Neuronal stem cell (in vitro differentiated cells): ENCODE measurements at regions not wholly inside any gene's neighbourhood (a gene's known extent, or its start where the extent isn't known, plus 50 kb on each side); places are given as distances from the start of the nearest gene placed in this dataset.

Experiments
- DNase-seq: peaks from one replicate; pipeline ENCODE4 v3.0.0-alpha.2; 2013; ENCODE audit warnings: low spot score
- H2AFZ ChIP-seq: one replicate; pipeline ENCODE4 v1.6.1; 2013; ENCODE audit warnings: mild to moderate bottlenecking, low read length, inconsistent platforms
- H2AK5ac ChIP-seq: 2 replicates; pipeline ENCODE4 v1.6.1; 2013; ENCODE audit warnings: low read depth, mild to moderate bottlenecking, inconsistent platforms, low read length, moderate library complexity, mixed read lengths
- H2BK120ac ChIP-seq: 2 replicates; pipeline ENCODE4 v1.6.1; 2013; ENCODE audit warnings: low read depth, mild to moderate bottlenecking, inconsistent platforms, low read length, moderate library complexity, mixed read lengths
- H2BK12ac ChIP-seq: one replicate; pipeline ENCODE4 v1.6.1; 2013; ENCODE audit warnings: low read length, inconsistent platforms
- H2BK15ac ChIP-seq: 2 replicates; pipeline ENCODE4 v1.6.1; 2013; ENCODE audit warnings: mild to moderate bottlenecking, low read length, inconsistent platforms, mixed read lengths
- H2BK5ac ChIP-seq: one replicate; pipeline ENCODE4 v1.6.1; 2013; ENCODE audit warnings: inconsistent platforms, mild to moderate bottlenecking, low read length, moderate library complexity
- H3K14ac ChIP-seq: one replicate; pipeline ENCODE4 v1.6.1; 2013; ENCODE audit warnings: low read length, inconsistent platforms
- H3K18ac ChIP-seq: 2 replicates; pipeline ENCODE4 v1.6.1; 2013; ENCODE audit warnings: low read length, inconsistent platforms
- H3K23ac ChIP-seq: 2 replicates; pipeline ENCODE4 v1.6.1; 2013; ENCODE audit warnings: low read depth, mild to moderate bottlenecking, mixed read lengths, low read length, inconsistent platforms; ENCODE audit not compliant: poor library complexity
- H3K27ac ChIP-seq: replicated peaks from 3 replicates; pipeline ENCODE4 v1.5.1; 2013; ENCODE audit warnings: low read length, inconsistent platforms
- H3K27me3 ChIP-seq, 3 experiments: 2 replicates each; pipeline ENCODE4 v1.6.1; 2013; ENCODE audit warnings: low read length in 3 of 3, mild to moderate bottlenecking in 2 of 3, inconsistent platforms in 1 of 3, low read depth in 1 of 3, mixed read lengths in 1 of 3, moderate library complexity in 1 of 3; ENCODE audit not compliant: control insufficient read depth in 3 of 3, insufficient read depth in 3 of 3
- H3K36me3 ChIP-seq, 2 donors: replicated peaks in 1 of 2; 2 replicates each; pipeline ENCODE4 v1.6.1; 2013; ENCODE audit warnings: low read length in 2 of 2; ENCODE audit not compliant: control insufficient read depth in 2 of 2, insufficient read depth in 2 of 2
- H3K4ac ChIP-seq: 2 replicates; pipeline ENCODE4 v1.6.1; 2013; ENCODE audit warnings: inconsistent platforms, mild to moderate bottlenecking, low read length, moderate library complexity
- H3K4me1 ChIP-seq, 2 donors: 1 replicate in 1 of 2; 2 replicates in 1 of 2; pipeline ENCODE4 v1.6.1; 2013; ENCODE audit warnings: low read length in 2 of 2, low read depth in 1 of 2; ENCODE audit not compliant: control insufficient read depth in 2 of 2, insufficient read depth in 1 of 2
- H3K4me2 ChIP-seq: one replicate; pipeline ENCODE4 v1.6.1; 2013; ENCODE audit warnings: mild to moderate bottlenecking, low read length, inconsistent platforms; ENCODE audit not compliant: insufficient read depth, poor library complexity, severe bottlenecking
- H3K4me3 ChIP-seq, 2 donors: 2 replicates each; pipeline ENCODE4 v1.5.1; 2013; ENCODE audit warnings: low read length in 2 of 2, mild to moderate bottlenecking in 2 of 2, inconsistent platforms in 1 of 2, moderate library complexity in 1 of 2
- H3K79me1 ChIP-seq: one replicate; pipeline ENCODE4 v1.6.1; 2013; ENCODE audit warnings: low read depth, mild to moderate bottlenecking, inconsistent platforms, low read length, moderate library complexity
- H3K9ac ChIP-seq: one replicate; pipeline ENCODE4 v1.6.1; 2013; ENCODE audit warnings: mild to moderate bottlenecking, low read depth, low read length, inconsistent platforms; ENCODE audit not compliant: poor library complexity
- H3K9me3 ChIP-seq, 2 donors: replicated peaks in 1 of 2; 2 replicates each; pipeline versions ENCODE3 to v1.6.1; 2013; ENCODE audit warnings: low read length in 2 of 2, mild to moderate bottlenecking in 2 of 2, inconsistent platforms in 1 of 2, low read depth in 1 of 2, mixed read lengths in 1 of 2, moderate library complexity in 1 of 2; ENCODE audit not compliant: control insufficient read depth in 2 of 2, insufficient read depth in 1 of 2
- H4K8ac ChIP-seq: one replicate; pipeline ENCODE4 v1.6.1; 2013; ENCODE audit warnings: low read depth, mild to moderate bottlenecking, inconsistent platforms, low read length, moderate library complexity
- H4K91ac ChIP-seq: one replicate; pipeline ENCODE4 v1.6.1; 2013; ENCODE audit warnings: low read length, low read depth, mild to moderate bottlenecking, inconsistent platforms; ENCODE audit not compliant: poor library complexity
- WGBS, 2 donors: extraction: QIAGEN DNeasy Blood & Tissue Kit; methylation state at CpG; one replicate each; pipeline ENCODE4 v1.1.7; 2013; ENCODE audit warnings: missing lambda C conversion rate in 2 of 2, mixed read lengths in 1 of 2; ENCODE audit not compliant: insufficient read length in 2 of 2, insufficient replicate concordance in 1 of 2; ENCODE audit errors: extremely low coverage in 2 of 2; 5-methylcytosine and 5-hydroxymethylcytosine counted together

- Histone ChIP-seq H4K8ac (no peak overlapping the region), H3K4me3 (no peak overlapping the region), H2BK15ac (no peak overlapping the region), H2AK5ac (no peak overlapping the region), H2BK5ac (no peak overlapping the region), H3K27ac (no peak overlapping the region), H3K4me1 (no peaks in the 10 kb centered on the region), H3K23ac (no peak overlapping the region), H3K27me3 (no peaks in the 10 kb centered on the region), H2AFZ (no peak overlapping the region), H3K36me3 (no peaks in the 10 kb centered on the region), H3K18ac (no peak overlapping the region), H3K4ac (no peak overlapping the region), H3K9me3 (no peaks in the 10 kb centered on the region), H3K14ac (no peak overlapping the region), H4K91ac (no peak overlapping the region), H3K4me2 (no peak overlapping the region), H3K9ac (no peak overlapping the region), H2BK120ac (no peak overlapping the region), H3K79me1 (no peaks in the 10 kb centered on the region), H2BK12ac (no peak overlapping the region)
- WGBS, 2 donors: no CpG with 5 or more reads among the region's 2 CpGs
- no peak for DNase-seq
Observed at GRCh38 chr4:45841791-45842190, 282.1 kb downstream of the GABRG1 start.

GRCh38 chr4:45831692-45832091 lies 292.2 kb downstream of the GABRG1 start:
- Histone ChIP-seq H2BK12ac (no peak overlapping the region), H3K14ac (no peak overlapping the region), H2BK5ac (no peak overlapping the region), H3K27me3 (no peaks in the 10 kb centered on the region), H2BK15ac (no peak overlapping the region), H3K4me1 (peaks cover 0 to 2% of the 10 kb centered on the region in 2 donors), H4K8ac (no peak overlapping the region), H3K79me1 (no peaks in the 10 kb centered on the region), H3K23ac (no peak overlapping the region), H2BK120ac (no peak overlapping the region), H3K9me3 (no peaks in the 10 kb centered on the region), H4K91ac (no peak overlapping the region), H3K4me2 (no peak overlapping the region), H3K4ac (no peak overlapping the region), H3K4me3 (no peak overlapping the region), H3K18ac (no peak overlapping the region), H3K9ac (no peak overlapping the region), H3K36me3 (no peaks in the 10 kb centered on the region), H3K27ac (no peak overlapping the region), H2AK5ac (no peak overlapping the region), H2AFZ (no peak overlapping the region)
- no peak for DNase-seq
- WGBS, 2 donors: no CpG with 5 or more reads among the region's 2 CpGs

- Histone ChIP-seq H3K4me3 (no peak overlapping the region), H3K79me1 (no peaks in the 10 kb centered on the region), H3K14ac (no peak overlapping the region), H3K9ac (no peak overlapping the region), H2AK5ac (no peak overlapping the region), H3K36me3 (no peaks in the 10 kb centered on the region), H2BK120ac (no peak overlapping the region), H3K18ac (no peak overlapping the region), H3K4me2 (no peak overlapping the region), H2AFZ (no peak overlapping the region), H4K91ac (no peak overlapping the region), H2BK12ac (no peak overlapping the region), H3K4ac (no peak overlapping the region), H2BK15ac (no peak overlapping the region), H3K23ac (no peak overlapping the region), H4K8ac (no peak overlapping the region), H3K27ac (no peak overlapping the region), H2BK5ac (no peak overlapping the region), H3K4me1 (no peaks in the 10 kb centered on the region), H3K9me3 (no peaks in the 10 kb centered on the region), H3K27me3 (no peaks in the 10 kb centered on the region)
- WGBS, 2 donors: no CpG with 5 or more reads among the region's 2 CpGs
- no peak for DNase-seq
Observed at GRCh38 chr4:45803994-45804393, 319.9 kb downstream of the GABRG1 start.

GRCh38 chr4:45795135-45795534 lies 328.7 kb downstream of the GABRG1 start:
- H3K27ac ChIP-seq: no peak overlapping the region
- no peak overlapping the region for H2BK12ac ChIP-seq
- no peak overlapping the region for H2AK5ac ChIP-seq
- H3K27me3 ChIP-seq: no peaks in the 10 kb centered on the region
- no peak overlapping the region for H2BK5ac ChIP-seq
- H3K4me3 ChIP-seq: no peak overlapping the region
- no peaks in the 10 kb centered on the region for H3K36me3 ChIP-seq
- no peak overlapping the region for H2BK15ac ChIP-seq
- no peak overlapping the region for H4K8ac ChIP-seq
- H3K23ac ChIP-seq: no peak overlapping the region
- no peak overlapping the region for H3K18ac ChIP-seq
- WGBS, 2 donors: no CpG with 5 or more reads among the region's 6 CpGs
- H3K9ac ChIP-seq: no peak overlapping the region
- H2BK120ac ChIP-seq: no peak overlapping the region
- no peak for DNase-seq
- H3K79me1 ChIP-seq: no peaks in the 10 kb centered on the region
- no peaks in the 10 kb centered on the region for H3K4me1 ChIP-seq
- H2AFZ ChIP-seq: no peak overlapping the region
- no peaks in the 10 kb centered on the region for H3K9me3 ChIP-seq
- no peak overlapping the region for H3K4me2 ChIP-seq
- no peak overlapping the region for H3K14ac ChIP-seq
- H3K4ac ChIP-seq: no peak overlapping the region
- no peak overlapping the region for H4K91ac ChIP-seq
